LHCN-M2 (cell line): ENCODE measurements at regions not wholly inside any gene's neighbourhood (a gene's known extent, or its start where the extent isn't known, plus 50 kb on each side); places are given as distances from the start of the nearest gene placed in this dataset.
"Not testable (repeated sequence)": the region's sequence is repeated elsewhere in the genome, so short reads cannot be mapped to it uniquely, and the experiment has no call there.

Experiments
- DNase-seq: peaks from one replicate; pipeline ENCODE4 v3.0.0-alpha.2; 2012; ENCODE audit warnings: low read depth

- no peak for DNase-seq
Observed at GRCh38 chr1:38787041-38787440, 72.5 kb downstream of the RRAGC start.

- no peak for DNase-seq
Observed at GRCh38 chr1:38786040-38786436, 73.5 kb downstream of the RRAGC start.

GRCh38 chr1:38785285-38786039 lies 74.1 kb downstream of the RRAGC start:
- no peak for DNase-seq

GRCh38 chr1:38784452-38785284 lies 74.9 kb downstream of the RRAGC start:
- no peak for DNase-seq

- DNase-seq: no peak
Observed at GRCh38 chr1:38783640-38784229, 75.8 kb downstream of the RRAGC start.

GRCh38 chr1:38781872-38782617 lies 77.5 kb downstream of the RRAGC start:
- DNase-seq: no peak

GRCh38 chr1:38780133-38780532 lies 79.4 kb downstream of the RRAGC start:
- DNase-seq: no peak

- DNase-seq: no peak
Observed at GRCh38 chr1:38779491-38779890, 80.1 kb downstream of the RRAGC start.

- DNase-seq: no peak
Observed at GRCh38 chr1:38778521-38778920, 81.1 kb downstream of the RRAGC start.

- no peak for DNase-seq
Observed at GRCh38 chr1:38778051-38778450, 81.5 kb downstream of the RRAGC start.

GRCh38 chr1:38777464-38777957 lies 82.1 kb downstream of the RRAGC start:
- DNase-seq: no peak

- DNase-seq: no peak
Observed at GRCh38 chr1:38776466-38777065, 83.0 kb downstream of the RRAGC start.

GRCh38 chr1:38775175-38775845 lies 84.3 kb downstream of the RRAGC start:
- no peak for DNase-seq

GRCh38 chr1:38773483-38773882 lies 86.1 kb downstream of the RRAGC start:
- no peak for DNase-seq

- no peak for DNase-seq
Observed at GRCh38 chr1:38772953-38773352, 86.6 kb downstream of the RRAGC start.

GRCh38 chr1:38772026-38772425 lies 87.5 kb downstream of the RRAGC start:
- no peak for DNase-seq

GRCh38 chr1:38770516-38771173 lies 88.9 kb downstream of the RRAGC start:
- DNase-seq: not testable (repeated sequence)

GRCh38 chr1:38766125-38766524 lies 93.4 kb downstream of the RRAGC start:
- no peak for DNase-seq

- DNase-seq: no peak
Observed at GRCh38 chr1:38763121-38763520, 96.5 kb downstream of the RRAGC start.

GRCh38 chr1:38760562-38760961 lies 99.0 kb downstream of the RRAGC start:
- DNase-seq: no peak
